ENCODE measurements at regions not wholly inside any gene's neighbourhood (a gene's known extent, or its start where the extent isn't known, plus 50 kb on each side); places are given as distances from the start of the nearest gene placed in this dataset.

DNA sequence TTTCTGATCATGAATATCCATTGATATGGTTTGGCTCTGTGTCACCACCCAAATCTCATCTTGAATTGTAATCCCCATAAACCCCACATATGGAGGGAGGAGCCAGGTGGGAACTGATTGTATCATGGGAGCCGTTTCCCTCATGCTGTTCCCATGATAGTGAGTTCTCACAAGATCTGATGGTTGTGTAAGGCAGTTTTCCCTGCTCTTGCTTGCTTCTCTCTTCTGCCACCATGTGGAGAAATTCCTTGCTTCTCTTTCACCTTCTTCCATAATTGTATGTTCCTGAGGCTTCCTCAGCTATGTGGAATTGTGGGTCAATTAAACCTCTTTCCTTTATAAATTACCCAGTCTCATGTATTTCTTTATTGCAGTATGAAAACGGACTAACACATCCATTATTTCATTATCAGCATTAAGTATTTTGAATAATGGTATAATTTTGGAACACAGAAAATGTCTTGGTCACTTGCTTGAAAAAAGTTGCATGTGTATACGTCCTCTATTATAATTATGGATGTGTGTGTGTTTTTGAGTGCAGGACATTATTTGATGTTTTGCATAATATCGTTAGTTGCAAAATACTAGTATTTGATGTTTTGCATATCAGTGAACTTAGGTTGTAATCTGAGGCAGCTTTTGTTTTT is 334.6 kb downstream of the PCDH10 start:
- Histone ChIP-seq H3K27me3 (ENCODE audit: low read depth) (no peaks in the 10 kb centered on the region), H3K4me3 (no peak overlapping the region), H3K9me3 (no peaks in the 10 kb centered on the region), H3K4me1 (no peaks in the 10 kb centered on the region), H3K36me3 (replicated peaks) (no peaks in the 10 kb centered on the region)
- in situ Hi-C loops (cut with MboI; ENCODE audit: low sequenced_read_pairs): no loop called here
- DNase-seq (ENCODE audit: low spot score in 2 of 2): peak; percentile 45 to 61

- no peaks in the 10 kb centered on the region for H3K36me3 ChIP-seq (replicated peaks)
- no peaks in the 10 kb centered on the region for H3K9me3 ChIP-seq
- peaks cover 10% of the 10 kb centered on the region for H3K4me1 ChIP-seq
- peak in 1 of 2 experiments; percentile 9 for DNase-seq (ENCODE audit: low spot score in 2 of 2)
- no peaks in the 10 kb centered on the region for H3K27me3 ChIP-seq (ENCODE audit: low read depth)
- H3K4me3 ChIP-seq: no peak overlapping the region
- in situ Hi-C loops (cut with MboI; ENCODE audit: low sequenced_read_pairs): no loop called here
Observed at GRCh38 chr4:133476063-133476462, 327.0 kb downstream of the PCDH10 start.

- no peaks in the 10 kb centered on the region for H3K36me3 ChIP-seq (replicated peaks)
- DNase-seq (ENCODE audit: low spot score in 2 of 2): peak; percentile 40 to 74
Observed at GRCh38 chr4:133474501-133474900, 325.4 kb downstream of the PCDH10 start.

GRCh38 chr4:133472244-133472643 is 323.1 kb downstream of the PCDH10 start:
- no peaks in the 10 kb centered on the region for H3K27me3 ChIP-seq (ENCODE audit: low read depth)
- no peaks in the 10 kb centered on the region for H3K36me3 ChIP-seq (replicated peaks)
- no peak for DNase-seq (ENCODE audit: low spot score in 2 of 2)
- H3K4me1 ChIP-seq: peaks cover 19% of the 10 kb centered on the region
- in situ Hi-C loops (cut with MboI; ENCODE audit: low sequenced_read_pairs): no loop called here
- no peak overlapping the region for H3K4me3 ChIP-seq
- no peaks in the 10 kb centered on the region for H3K9me3 ChIP-seq

More at GRCh38 chr4:133474501-133474900, 325.4 kb downstream of the PCDH10 start:
- H3K27me3 ChIP-seq (ENCODE audit: low read depth): no peaks in the 10 kb centered on the region
- H3K9me3 ChIP-seq: no peaks in the 10 kb centered on the region
- in situ Hi-C loops (cut with MboI; ENCODE audit: low sequenced_read_pairs): no loop called here
- no peak overlapping the region for H3K4me3 ChIP-seq
- peaks cover 10% of the 10 kb centered on the region for H3K4me1 ChIP-seq

DNA sequence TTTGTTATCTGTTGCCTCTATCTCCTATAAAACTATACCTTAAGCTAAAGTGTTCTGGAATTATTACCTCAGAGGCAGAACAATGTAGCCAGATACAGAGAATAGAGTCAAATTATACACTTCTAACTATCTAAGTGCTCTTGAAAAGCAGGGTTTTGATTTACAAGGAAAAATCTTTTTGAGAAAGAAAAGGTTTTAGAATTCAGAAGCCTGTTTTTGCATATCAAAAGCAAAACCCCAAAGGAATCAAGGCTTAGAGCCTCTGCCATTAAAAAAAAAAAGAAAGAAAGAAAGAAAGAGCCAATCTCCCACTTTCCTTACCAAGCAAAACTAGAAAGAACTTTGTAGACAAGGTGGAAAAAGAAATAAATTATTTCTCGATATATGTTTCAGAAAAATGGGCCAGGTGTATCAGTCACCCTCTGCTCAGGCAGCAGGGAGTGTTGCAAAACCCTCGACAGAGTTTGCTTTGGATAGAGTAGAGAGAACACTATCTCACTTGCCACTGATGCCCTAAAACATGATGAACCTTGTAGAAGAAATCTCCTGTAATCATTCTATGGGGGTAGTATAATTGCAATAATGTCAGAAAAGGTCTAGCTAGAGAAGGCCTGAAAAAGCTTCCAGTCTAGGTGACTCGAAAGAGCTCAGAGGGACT is 318.3 kb downstream of the PCDH10 start:
- H3K36me3 ChIP-seq (replicated peaks): no peaks in the 10 kb centered on the region
- H3K4me1 ChIP-seq: peaks cover 23% of the 10 kb centered on the region
- no peaks in the 10 kb centered on the region for H3K9me3 ChIP-seq
- in situ Hi-C loops (cut with MboI; ENCODE audit: low sequenced_read_pairs): no loop called here
- peak; percentile 8 to 98 for DNase-seq (ENCODE audit: low spot score in 2 of 2)
- no peak overlapping the region for H3K4me3 ChIP-seq
- no peaks in the 10 kb centered on the region for H3K27me3 ChIP-seq (ENCODE audit: low read depth)

- H3K36me3 ChIP-seq (replicated peaks): no peaks in the 10 kb centered on the region
- in situ Hi-C loops (cut with MboI; ENCODE audit: low sequenced_read_pairs): no loop called here
Observed at GRCh38 chr4:133465022-133465421, 315.9 kb downstream of the PCDH10 start.

DNA sequence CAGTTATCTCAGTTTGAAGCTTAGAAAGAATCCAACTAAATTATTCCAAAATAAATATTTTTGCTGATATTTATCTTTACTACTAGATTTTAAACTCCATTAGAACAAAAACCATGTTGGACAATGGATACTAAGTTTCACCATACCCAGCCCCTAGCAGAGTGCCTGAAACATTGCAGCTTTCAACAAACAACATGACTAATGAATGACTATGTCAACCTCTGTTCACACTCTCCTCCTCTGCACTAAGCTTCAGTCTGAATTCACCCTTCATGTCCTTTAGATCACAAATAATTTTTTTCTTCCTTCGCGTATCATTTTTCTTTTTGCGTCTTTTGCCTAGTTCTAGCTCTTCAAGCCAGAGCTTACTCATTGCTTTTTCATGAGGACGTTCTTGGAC is 315.2 kb downstream of the PCDH10 start:
- H3K4me3 ChIP-seq: no peak overlapping the region
- no peaks in the 10 kb centered on the region for H3K36me3 ChIP-seq (replicated peaks)
- H3K9me3 ChIP-seq: no peaks in the 10 kb centered on the region
- DNase-seq (ENCODE audit: low spot score in 2 of 2): no peak
- H3K4me1 ChIP-seq: peaks cover 23% of the 10 kb centered on the region
- no peaks in the 10 kb centered on the region for H3K27me3 ChIP-seq (ENCODE audit: low read depth)
- in situ Hi-C loops (cut with MboI; ENCODE audit: low sequenced_read_pairs): no loop called here

More at GRCh38 chr4:133465022-133465421, 315.9 kb downstream of the PCDH10 start:
- Histone ChIP-seq H3K27me3 (ENCODE audit: low read depth) (no peaks in the 10 kb centered on the region), H3K9me3 (no peaks in the 10 kb centered on the region), H3K4me1 (peaks cover 23% of the 10 kb centered on the region), H3K4me3 (no peak overlapping the region)
- no peak for DNase-seq (ENCODE audit: low spot score in 2 of 2)

GRCh38 chr4:133452678-133453077 is 303.6 kb downstream of the PCDH10 start:
- no peaks in the 10 kb centered on the region for H3K36me3 ChIP-seq (replicated peaks)
- in situ Hi-C loops (cut with MboI; ENCODE audit: low sequenced_read_pairs): no loop called here

DNA sequence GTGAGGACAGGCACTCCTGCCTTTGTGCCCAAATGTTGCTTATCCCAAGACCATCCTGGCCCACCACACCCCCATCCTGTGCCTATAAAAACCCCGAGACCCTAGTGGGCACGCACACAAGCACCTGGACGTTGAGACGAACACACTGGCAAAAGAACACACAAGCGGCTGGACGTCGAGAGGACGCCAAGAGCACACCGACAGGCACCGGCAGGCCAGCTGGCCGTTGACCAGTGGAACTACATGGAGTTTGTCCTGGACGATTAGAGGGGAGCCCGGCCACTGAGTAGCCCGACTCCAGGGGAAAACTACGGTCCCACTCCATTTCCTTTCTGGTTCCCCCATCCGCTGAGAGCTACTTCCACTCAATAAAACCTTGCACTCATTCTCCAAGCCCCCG is 301.7 kb downstream of the PCDH10 start:
- Histone ChIP-seq H3K27me3 (ENCODE audit: low read depth) (no peaks in the 10 kb centered on the region), H3K4me3 (no peak overlapping the region), H3K4me1 (peaks cover 4% of the 10 kb centered on the region; the same call in 1 of the 2 replicates), H3K9me3 (no peaks in the 10 kb centered on the region), H3K36me3 (replicated peaks) (no peaks in the 10 kb centered on the region)
- in situ Hi-C loops (cut with MboI; ENCODE audit: low sequenced_read_pairs): no loop called here
- no peak for DNase-seq (ENCODE audit: low spot score in 2 of 2)

More at GRCh38 chr4:133452678-133453077, 303.6 kb downstream of the PCDH10 start:
- H3K27me3 ChIP-seq (ENCODE audit: low read depth): no peaks in the 10 kb centered on the region
- H3K9me3 ChIP-seq: no peaks in the 10 kb centered on the region
- peaks cover 4% of the 10 kb centered on the region; the same call in 1 of the 2 replicates for H3K4me1 ChIP-seq
- H3K4me3 ChIP-seq: no peak overlapping the region
- DNase-seq (ENCODE audit: low spot score in 2 of 2): peak in 1 of 2 experiments; percentile 7

DNA sequence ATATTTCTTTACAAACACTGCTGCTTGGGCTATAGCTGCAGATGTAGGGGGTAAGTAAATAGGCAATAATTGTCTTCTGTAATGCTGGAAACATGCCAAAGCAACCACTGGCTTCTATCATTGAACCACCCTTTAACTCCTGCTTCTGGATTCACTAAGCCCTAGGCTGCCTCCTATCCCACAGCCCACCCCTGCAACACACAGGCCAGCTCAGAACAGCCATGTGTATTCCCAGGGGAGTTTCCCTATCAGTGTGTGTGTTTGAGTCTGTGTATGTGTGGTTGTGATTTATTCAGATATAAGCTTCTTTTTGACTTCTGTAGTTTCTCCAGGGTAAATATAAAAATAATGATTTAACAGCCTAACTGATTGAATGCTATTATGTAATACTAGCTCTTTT is 291.3 kb downstream of the PCDH10 start:
- H3K4me1 ChIP-seq: no peaks in the 10 kb centered on the region
- no peak for DNase-seq (ENCODE audit: low spot score in 2 of 2)
- H3K27me3 ChIP-seq (ENCODE audit: low read depth): no peaks in the 10 kb centered on the region
- in situ Hi-C loops (cut with MboI; ENCODE audit: low sequenced_read_pairs): no loop called here
- H3K4me3 ChIP-seq: no peak overlapping the region
- no peaks in the 10 kb centered on the region for H3K9me3 ChIP-seq
- H3K36me3 ChIP-seq (replicated peaks): no peaks in the 10 kb centered on the region

GRCh38 chr4:133439830-133440229 is 290.7 kb downstream of the PCDH10 start:
- H3K36me3 ChIP-seq (replicated peaks): no peaks in the 10 kb centered on the region
- no peaks in the 10 kb centered on the region for H3K4me1 ChIP-seq
- in situ Hi-C loops (cut with MboI; ENCODE audit: low sequenced_read_pairs): no loop called here
- H3K27me3 ChIP-seq (ENCODE audit: low read depth): no peaks in the 10 kb centered on the region
- H3K9me3 ChIP-seq: no peaks in the 10 kb centered on the region
- no peak overlapping the region for H3K4me3 ChIP-seq
- no peak for DNase-seq (ENCODE audit: low spot score in 2 of 2)

DNA sequence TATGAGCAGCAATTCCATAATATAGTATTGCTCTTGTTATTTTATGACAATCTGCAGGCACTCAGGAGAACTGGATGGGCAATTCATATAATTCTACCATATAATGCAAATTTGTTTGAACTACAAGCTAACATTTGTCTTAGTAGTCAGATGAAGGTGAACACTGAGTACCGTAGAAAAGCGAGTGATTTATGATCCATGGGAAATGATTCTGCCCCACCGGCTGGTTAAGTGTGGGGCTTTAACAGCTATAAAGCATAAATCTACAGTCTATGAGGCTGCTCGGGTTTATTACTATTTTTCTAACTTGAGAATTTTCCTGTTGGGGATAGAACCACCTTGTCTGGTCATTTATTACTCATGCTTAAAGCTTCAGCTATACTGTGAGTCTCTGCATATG is 275.5 kb downstream of the PCDH10 start:
- in situ Hi-C loops (cut with MboI; ENCODE audit: low sequenced_read_pairs): no loop called here
- no peak for DNase-seq (ENCODE audit: low spot score in 2 of 2)
- Histone ChIP-seq H3K27me3 (ENCODE audit: low read depth) (no peaks in the 10 kb centered on the region), H3K4me1 (peaks cover 8% of the 10 kb centered on the region), H3K9me3 (no peaks in the 10 kb centered on the region), H3K4me3 (no peak overlapping the region), H3K36me3 (replicated peaks) (no peaks in the 10 kb centered on the region)

DNA sequence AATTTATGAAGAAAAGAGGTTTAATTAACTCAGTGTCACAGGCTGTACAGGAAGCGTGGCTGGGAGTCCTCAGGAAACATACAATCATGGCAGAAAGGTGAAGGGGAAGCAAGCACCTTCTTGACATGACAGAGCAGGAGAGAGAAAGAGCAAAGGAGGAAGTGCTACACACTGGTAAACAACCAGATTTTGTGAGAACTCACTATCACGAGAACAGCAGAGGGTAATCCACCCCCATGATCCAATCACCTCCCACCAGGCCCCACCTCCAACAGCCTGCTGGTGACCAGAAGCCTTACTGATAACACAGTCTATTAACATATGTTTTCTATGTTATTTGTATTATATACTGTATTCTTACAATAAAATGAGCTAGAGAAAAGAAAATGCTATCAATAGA is 254.8 kb downstream of the PCDH10 start:
- in situ Hi-C loops (cut with MboI; ENCODE audit: low sequenced_read_pairs): no loop called here

GRCh38 chr4:133402616-133403015 is 253.5 kb downstream of the PCDH10 start:
- no peaks in the 10 kb centered on the region for H3K27me3 ChIP-seq (ENCODE audit: low read depth)
- DNase-seq (ENCODE audit: low spot score in 2 of 2): no peak
- no peaks in the 10 kb centered on the region for H3K36me3 ChIP-seq (replicated peaks)
- H3K9me3 ChIP-seq: no peaks in the 10 kb centered on the region
- no peaks in the 10 kb centered on the region for H3K4me1 ChIP-seq
- H3K4me3 ChIP-seq: no peak overlapping the region
- in situ Hi-C loops (cut with MboI; ENCODE audit: low sequenced_read_pairs): no loop called here

More for the DNA sequence above, 254.8 kb downstream of the PCDH10 start:
- H3K4me1 ChIP-seq: no peaks in the 10 kb centered on the region
- H3K4me3 ChIP-seq: no peak overlapping the region
- no peak for DNase-seq (ENCODE audit: low spot score in 2 of 2)
- no peaks in the 10 kb centered on the region for H3K36me3 ChIP-seq (replicated peaks)
- H3K9me3 ChIP-seq: no peaks in the 10 kb centered on the region
- H3K27me3 ChIP-seq (ENCODE audit: low read depth): no peaks in the 10 kb centered on the region
